CD4-positive, alpha-beta T cell (primary cell): ENCODE measurements at regions not wholly inside any gene's neighbourhood (a gene's known extent, or its start where the extent isn't known, plus 50 kb on each side); places are given as distances from the start of the nearest gene placed in this dataset.

Experiments used
- ATAC-seq: fragments of 200-7000 bp; cut with Tn5 transposase; one replicate; pipeline ENCODE4 v1.10.0; 2022; ENCODE audit warnings: mild to moderate bottlenecking; ENCODE audit not compliant: poor library complexity
- CTCF ChIA-PET: fragments of 350-600 bp; sonication (Branson Sonifier 250); formaldehyde crosslinking; loops from one replicate; lab custom pipeline; 2021; ENCODE audit warnings: antibody characterized with exemption, inconsistent platforms; lab: Charles Lee
- POLR2A ChIA-PET: fragments of 350-600 bp; sonication (Branson Sonifier 250); formaldehyde crosslinking; loops from one replicate; lab custom pipeline; 2021; ENCODE audit warnings: antibody characterized with exemption, inconsistent platforms; lab: Charles Lee
- DNase-seq, 14 experiments: peaks; one replicate each; pipeline ENCODE4 v3.0.0-alpha.2; 2013 to 2020; ENCODE audit warnings: mixed read lengths in 2 of 14
- H3K27ac ChIP-seq, 2 donors: one replicate each; pipeline versions ENCODE4 v1.5.1 to v1.7.0; 2013; ENCODE audit warnings: low read length in 2 of 2, low read depth in 1 of 2, mild to moderate bottlenecking in 1 of 2
- H3K27me3 ChIP-seq, 2 experiments: 1 replicate in 1 of 2; 2 replicates in 1 of 2; pipeline versions ENCODE4 v1.6.1 to v1.7.0; 2013; ENCODE audit warnings: low read length in 2 of 2, control low read depth in 1 of 2, mild to moderate bottlenecking in 1 of 2, moderate library complexity in 1 of 2; ENCODE audit not compliant: insufficient read depth in 2 of 2, control insufficient read depth in 1 of 2
- H3K36me3 ChIP-seq: one replicate; pipeline ENCODE4 v1.6.1; 2013; ENCODE audit warnings: low read length, control low read depth; ENCODE audit not compliant: insufficient read depth
- H3K4me1 ChIP-seq: one replicate; pipeline ENCODE4 v1.6.1; 2013; ENCODE audit warnings: low read length, control low read depth; ENCODE audit not compliant: insufficient read depth
- H3K4me3 ChIP-seq: one replicate; pipeline ENCODE4 v1.5.1; 2013; ENCODE audit warnings: mild to moderate bottlenecking, low read length, moderate library complexity
- H3K9me3 ChIP-seq, 2 experiments: 1 replicate in 1 of 2; 2 replicates in 1 of 2; pipeline versions ENCODE4 v1.6.1 to v1.7.0; 2013; ENCODE audit warnings: low read length in 2 of 2, mild to moderate bottlenecking in 2 of 2, control low read depth in 1 of 2, moderate library complexity in 1 of 2; ENCODE audit not compliant: control insufficient read depth in 1 of 2, insufficient read depth in 1 of 2
- H3K27ac Mint-ChIP-seq: one replicate; pipeline ENCODE4 v1.8.0; 2020; ENCODE audit warnings: mixed read lengths
- H3K27me3 Mint-ChIP-seq: one replicate; pipeline ENCODE4 v1.8.0; 2021; ENCODE audit warnings: mixed read lengths
- H3K36me3 Mint-ChIP-seq: one replicate; pipeline ENCODE4 v1.8.0; 2021; ENCODE audit warnings: low read depth, mixed read lengths
- H3K4me1 Mint-ChIP-seq: one replicate; pipeline ENCODE4 v1.8.0; 2021; ENCODE audit warnings: low read depth, mixed read lengths
- H3K4me3 Mint-ChIP-seq: one replicate; pipeline ENCODE4 v1.8.0; 2020; ENCODE audit warnings: mild to moderate bottlenecking, mixed read lengths
- H3K9me3 Mint-ChIP-seq: one replicate; pipeline ENCODE4 v1.8.0; 2020; ENCODE audit warnings: mixed read lengths
- CTCF ChIP-seq: fragments of 200-600 bp; IDR thresholded peaks from one replicate; pipeline ENCODE4 v1.8.0; 2022; ENCODE audit warnings: antibody characterized with exemption, mild to moderate bottlenecking
- intact Hi-C, 2 experiments: fragments of 100-400 bp; cut with DNase I in 1 of 2; cut with micrococcal nuclease in 1 of 2; formaldehyde crosslinking; loops; one replicate each; pipeline versions ENCODE4 v1.15.1 to v1.9.0; 2023 to 2025; cut with DNase I, micrococcal nuclease
- microRNA-seq: library from miRNA; unstranded; fragments of <30 nt; microRNA quantifications from one replicate; pipeline ENCODE4 v1.2.0, GENCODE V29; 2021; ENCODE audit warnings: borderline microRNAs expressed, borderline replicate concordance

- no peak overlapping the region for H3K4me3 Mint-ChIP-seq
- no peak for TF ChIP-seq CTCF
- H3K27me3 Mint-ChIP-seq: no peaks in the 10 kb centered on the region
- no peak overlapping the region for H3K27ac ChIP-seq
- H3K27me3 ChIP-seq: no peaks in the 10 kb centered on the region
- no peak for ATAC-seq
- DNase-seq: no peak
- no peak overlapping the region for H3K4me3 ChIP-seq
- H3K9me3 ChIP-seq: no peaks in the 10 kb centered on the region
- H3K36me3 ChIP-seq: no peaks in the 10 kb centered on the region
- peak overlapping the region; percentile 45 for H3K27ac Mint-ChIP-seq
- intact Hi-C loops: no loop called here
- peaks cover 57% of the 10 kb centered on the region for H3K4me1 Mint-ChIP-seq
- H3K4me1 ChIP-seq: peaks cover 59% of the 10 kb centered on the region
- ChIA-PET POLR2A (interaction anchor here (1.3 to 1.4 kb wide), 4 partner anchors 30 to 120 kb away, joined by 3 to 5 read pairs (median 3); no protein-coding TSS in a partner anchor), CTCF (interaction anchor here (0.6 to 1.6 kb wide), 3 partner anchors 14 to 102 kb away, joined by 3 to 6 read pairs (median 4); no protein-coding TSS in a partner anchor)
- H3K36me3 Mint-ChIP-seq: no peaks in the 10 kb centered on the region
- H3K9me3 Mint-ChIP-seq: no peaks in the 10 kb centered on the region
Measured at GRCh38 chr2:134201533-134201932, 52.3 kb upstream of the MGAT5 start.

- Histone ChIP-seq H3K9me3 (no peaks in the 10 kb centered on the region), H3K36me3 (no peaks in the 10 kb centered on the region), H3K27ac (no peak overlapping the region), H3K4me1 (peaks cover 60% of the 10 kb centered on the region), H3K27me3 (no peaks in the 10 kb centered on the region), H3K4me3 (no peak overlapping the region)
- DNase-seq (no peak), ATAC-seq (no peak)
- intact Hi-C loops: no loop called here
- ChIA-PET POLR2A (interaction anchor here (0.8 to 1.4 kb wide), 4 partner anchors 21 to 82 kb away, joined by 3 to 5 read pairs (median 3); no protein-coding TSS in a partner anchor), CTCF (interaction anchor here (1.0 to 1.6 kb wide), 2 partner anchors 13 to 84 kb away, joined by 3 to 6 read pairs; no protein-coding TSS in a partner anchor)
- no peak for TF ChIP-seq CTCF
- no peak overlapping the region for H3K4me3 Mint-ChIP-seq
- H3K27ac Mint-ChIP-seq: peak overlapping the region; percentile 10
- H3K9me3 Mint-ChIP-seq: no peaks in the 10 kb centered on the region
- H3K4me1 Mint-ChIP-seq: peaks cover 49% of the 10 kb centered on the region
- no peaks in the 10 kb centered on the region for H3K36me3 Mint-ChIP-seq
- no peaks in the 10 kb centered on the region for H3K27me3 Mint-ChIP-seq
Measured at GRCh38 chr2:134202371-134202770, 51.5 kb upstream of the MGAT5 start.

GRCh38 chr2:134203175-134203574 is 50.7 kb upstream of the MGAT5 start:
- no peaks in the 10 kb centered on the region for H3K9me3 Mint-ChIP-seq
- H3K27ac Mint-ChIP-seq: no peak overlapping the region

More at GRCh38 chr2:134203175-134203574, 50.7 kb upstream of the MGAT5 start:
- H3K4me3 ChIP-seq: no peak overlapping the region
- no peak overlapping the region for H3K4me3 Mint-ChIP-seq
- ChIA-PET CTCF (interaction anchor here (0.7 kb wide), 1 partner anchor 21 kb away, joined by 3 read pairs; no protein-coding TSS in a partner anchor), POLR2A (interaction anchor here (0.8 kb wide), 1 partner anchor 22 kb away, joined by 3 read pairs; no protein-coding TSS in a partner anchor)
- intact Hi-C loops: no loop called here
- H3K27me3 ChIP-seq: no peaks in the 10 kb centered on the region
- H3K36me3 ChIP-seq: no peaks in the 10 kb centered on the region
- TF ChIP-seq CTCF: no peak
- H3K4me1 ChIP-seq: peaks cover 57% of the 10 kb centered on the region
- H3K4me1 Mint-ChIP-seq: peaks cover 41% of the 10 kb centered on the region
- no peaks in the 10 kb centered on the region for H3K27me3 Mint-ChIP-seq
- no peaks in the 10 kb centered on the region for H3K9me3 ChIP-seq
- H3K36me3 Mint-ChIP-seq: no peaks in the 10 kb centered on the region
- DNase-seq: no peak
- ATAC-seq: no peak
- H3K27ac ChIP-seq: no peak overlapping the region

Small RNAs in the stretch of these regions (microRNA-seq; reads per million reads assigned to microRNA genes)
- gene MIR3679: 2.2 reads per million, percentile 9 among the genes with 10 or more reads in this experiment
